22Rv1 (cell line): ENCODE measurements at regions not wholly inside any gene's neighbourhood (a gene's known extent, or its start where the extent isn't known, plus 50 kb on each side); places are given as distances from the start of the nearest gene placed in this dataset.

Experiments used
- CTCF ChIP-seq: fragments of 450-650 bp; IDR thresholded peaks from 2 replicates; pipeline ENCODE4 v1.5.1; 2017; ENCODE audit warnings: mild to moderate bottlenecking
- ZFX ChIP-seq: fragments of 450-650 bp; IDR thresholded peaks from 2 replicates; pipeline ENCODE4 v1.6.1; 2017; ENCODE audit warnings: antibody characterized with exemption, borderline replicate concordance

- TF ChIP-seq CTCF = no peak
- TF ChIP-seq ZFX = no peak
These were observed 293.2 kb downstream of the QKI start for GRCh38 chr6:163707387-163708355.
